Erythroblast (primary cell): ENCODE measurements at regions not wholly inside any gene's neighbourhood (a gene's known extent, or its start where the extent isn't known, plus 50 kb on each side); places are given as distances from the start of the nearest gene placed in this dataset.

Experiments
- GATA1 ChIP-seq: IDR thresholded peaks from 2 replicates; pipeline ENCODE4 v1.6.1; 2011; ENCODE audit warnings: low read depth, mild to moderate bottlenecking, control low read depth, low read length, moderate library complexity
- POLR2A ChIP-seq: IDR thresholded peaks from 2 replicates; pipeline ENCODE4 v1.6.1; 2011; ENCODE audit warnings: mild to moderate bottlenecking, low read length

DNA sequence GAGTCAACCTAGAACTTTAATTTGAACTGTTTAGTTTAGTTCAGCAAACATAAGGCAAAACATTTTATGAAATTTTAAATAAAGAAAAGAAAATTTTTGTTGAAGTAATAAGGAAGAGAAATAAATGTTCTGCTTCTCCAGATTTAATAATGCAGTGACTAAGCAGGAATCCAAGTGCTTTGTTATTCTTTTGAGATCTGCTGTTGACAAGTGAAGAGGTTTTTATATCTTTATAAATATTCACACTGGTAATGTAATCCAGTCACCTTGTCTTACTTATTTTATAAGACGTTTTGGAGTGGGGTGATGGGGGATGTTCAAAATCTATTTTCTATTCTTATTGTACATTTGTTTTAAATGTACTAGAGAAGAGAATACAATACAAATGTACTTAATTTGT is 725.9 kb upstream of the CCDC179 start:
- TF ChIP-seq POLR2A (no peak), GATA1 (no peak)
